ENCODE measurements at regions not wholly inside any gene's neighbourhood (a gene's known extent, or its start where the extent isn't known, plus 50 kb on each side); places are given as distances from the start of the nearest gene placed in this dataset.

- peak in 2 of 3 donors; percentile 31 to 51 for TF ChIP-seq POLR2AphosphoS5 (IDR thresholded peaks at IDR 0.05)
- TF ChIP-seq CTCF (IDR thresholded peaks at IDR 0.05), result no peak
These were observed 1180.6 kb downstream of the VRK1 start for GRCh38 chr14:97977651-97978261.

Data from suprapubic skin (tissue), 3 donors.